CD4-positive, alpha-beta T cell treated with Interleukin-4 for 1 hour (primary cell): ENCODE measurements at regions not wholly inside any gene's neighbourhood (a gene's known extent, or its start where the extent isn't known, plus 50 kb on each side); places are given as distances from the start of the nearest gene placed in this dataset.
A peak's percentile ranks its signal among the peaks of the same experiment; 100 is the strongest.

Source experiments
- DNase-seq, 2 donors: peaks; one replicate each; pipeline ENCODE4 v3.0.0-alpha.2; 2020 to 2022

GRCh38 chr14:71726580-71727021 lies 205.6 kb upstream of the RGS6 start:
- DNase-seq, result no peak

- no peak for DNase-seq
Observed at GRCh38 chr14:71728386-71728785, 203.8 kb upstream of the RGS6 start.

- DNase-seq, result no peak
Observed at GRCh38 chr14:71729596-71729995, 202.6 kb upstream of the RGS6 start.

- no peak for DNase-seq
Observed at GRCh38 chr14:71730471-71730870, 201.8 kb upstream of the RGS6 start.

GRCh38 chr14:71731096-71731495 lies 201.1 kb upstream of the RGS6 start:
- DNase-seq, result no peak

GRCh38 chr14:71733210-71733883 lies 198.9 kb upstream of the RGS6 start:
- no peak for DNase-seq

- DNase-seq, result no peak
Observed at GRCh38 chr14:71734076-71734475, 198.2 kb upstream of the RGS6 start.

GRCh38 chr14:71734885-71735284 lies 197.3 kb upstream of the RGS6 start:
- no peak for DNase-seq

- DNase-seq, result no peak
Observed at GRCh38 chr14:71737760-71738159, 194.5 kb upstream of the RGS6 start.

- no peak for DNase-seq
Observed at GRCh38 chr14:71739273-71739990, 192.8 kb upstream of the RGS6 start.

- DNase-seq, result no peak
Observed at GRCh38 chr14:71741241-71741640, 191.0 kb upstream of the RGS6 start.

GRCh38 chr14:71742485-71742884 lies 189.7 kb upstream of the RGS6 start:
- no peak for DNase-seq

- DNase-seq, result no peak
Observed at GRCh38 chr14:71745072-71745471, 187.2 kb upstream of the RGS6 start.

- no peak for DNase-seq
Observed at GRCh38 chr14:71748196-71748595, 184.0 kb upstream of the RGS6 start.

GRCh38 chr14:71749613-71750238 lies 182.5 kb upstream of the RGS6 start:
- no peak for DNase-seq

GRCh38 chr14:71751264-71751663 lies 181.0 kb upstream of the RGS6 start:
- no peak for DNase-seq

- DNase-seq, result no peak
Observed at GRCh38 chr14:71752111-71752738, 180.0 kb upstream of the RGS6 start.

GRCh38 chr14:71753126-71753830 lies 179.0 kb upstream of the RGS6 start:
- peak; percentile 66 for DNase-seq

GRCh38 chr14:71753976-71754375 lies 178.3 kb upstream of the RGS6 start:
- DNase-seq, result no peak

GRCh38 chr14:71754422-71755095 lies 177.7 kb upstream of the RGS6 start:
- DNase-seq, result no peak

GRCh38 chr14:71758229-71758951 lies 173.8 kb upstream of the RGS6 start:
- DNase-seq, result no peak

- DNase-seq, result no peak
Observed at GRCh38 chr14:71762575-71762974, 169.7 kb upstream of the RGS6 start.
